HepG2 (cell line): ENCODE measurements at regions not wholly inside any gene's neighbourhood (a gene's known extent, or its start where the extent isn't known, plus 50 kb on each side); places are given as distances from the start of the nearest gene placed in this dataset.

Source experiments
- FOSL2 ChIP-seq: sonication (generic); formaldehyde crosslinking; IDR thresholded peaks from 2 replicates; pipeline ENCODE4 v1.4.0; 2020; ENCODE audit warnings: missing genetic modification reagents
- IRX3 ChIP-seq: sonication (generic); formaldehyde crosslinking; IDR thresholded peaks from 2 replicates; pipeline ENCODE4 v1.8.1; 2023; ENCODE audit warnings: mild to moderate bottlenecking, low read depth, missing genetic modification reagents, borderline replicate concordance
- ZNF10 ChIP-seq: sonication (generic); formaldehyde crosslinking; IDR thresholded peaks from 2 replicates; pipeline ENCODE4 v1.4.0; 2020; ENCODE audit warnings: mild to moderate bottlenecking, low read depth, missing genetic modification reagents, borderline replicate concordance
- ZNF501 ChIP-seq: sonication (generic); formaldehyde crosslinking; IDR thresholded peaks from 2 replicates; pipeline ENCODE4 v1.5.1; 2020; ENCODE audit warnings: mild to moderate bottlenecking, moderate library complexity, missing genetic modification reagents
- ZNF644 ChIP-seq: IDR thresholded peaks from 2 replicates; pipeline ENCODE4 v1.6.1; 2016; ENCODE audit warnings: low read depth
- ZNF704 ChIP-seq: sonication (generic); formaldehyde crosslinking; IDR thresholded peaks from 2 replicates; pipeline ENCODE4 v1.8.1; 2023; ENCODE audit warnings: mild to moderate bottlenecking, inconsistent platforms, moderate library complexity, missing genetic modification reagents, borderline replicate concordance
- TF ChIP-seq, protein P1 (sequence below): sonication (generic); formaldehyde crosslinking; IDR thresholded peaks from 2 replicates; pipeline ENCODE4 v1.8.1; 2022; ENCODE audit warnings: mild to moderate bottlenecking, missing genetic modification reagents

GRCh38 chr4:112753333-112753732, 116.4 kb downstream of the LARP7 start:
- TF ChIP-seq, protein P1, sequence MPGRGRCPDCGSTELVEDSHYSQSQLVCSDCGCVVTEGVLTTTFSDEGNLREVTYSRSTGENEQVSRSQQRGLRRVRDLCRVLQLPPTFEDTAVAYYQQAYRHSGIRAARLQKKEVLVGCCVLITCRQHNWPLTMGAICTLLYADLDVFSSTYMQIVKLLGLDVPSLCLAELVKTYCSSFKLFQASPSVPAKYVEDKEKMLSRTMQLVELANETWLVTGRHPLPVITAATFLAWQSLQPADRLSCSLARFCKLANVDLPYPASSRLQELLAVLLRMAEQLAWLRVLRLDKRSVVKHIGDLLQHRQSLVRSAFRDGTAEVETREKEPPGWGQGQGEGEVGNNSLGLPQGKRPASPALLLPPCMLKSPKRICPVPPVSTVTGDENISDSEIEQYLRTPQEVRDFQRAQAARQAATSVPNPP (CRISPR knock-in tag), result no peak
- TF ChIP-seq ZNF10 (CRISPR knock-in tag), result no peak
- no peak for TF ChIP-seq ZNF704 (CRISPR knock-in tag)
- no peak for TF ChIP-seq FOSL2 (CRISPR knock-in tag)
- no peak for TF ChIP-seq IRX3 (CRISPR knock-in tag)
- no peak for TF ChIP-seq ZNF644
- no peak for TF ChIP-seq ZNF501 (CRISPR knock-in tag)
